GM21576 (cell line): ENCODE measurements at regions not wholly inside any gene's neighbourhood (a gene's known extent, or its start where the extent isn't known, plus 50 kb on each side); places are given as distances from the start of the nearest gene placed in this dataset.
"Not testable (repeated sequence)": the region's sequence is repeated elsewhere in the genome, so short reads cannot be mapped to it uniquely, and the experiment has no call there.

Experiments
- ATAC-seq: cut with Tn5 transposase; IDR thresholded peaks from one replicate; pipeline ENCODE4 v1.9.1; 2021; ENCODE audit warnings: mild to moderate bottlenecking, moderate library complexity; ENCODE audit not compliant: unreplicated experiment

- no peak for ATAC-seq
These were observed 139.5 kb downstream of the KCNRG start for GRCh38 chr13:50154697-50155096.

GRCh38 chr13:50156140-50156539, 140.9 kb downstream of the KCNRG start:
- ATAC-seq, result no peak

GRCh38 chr13:50156561-50157127, 141.4 kb downstream of the KCNRG start:
- ATAC-seq, result no peak

GRCh38 chr13:50158385-50159165, 143.3 kb downstream of the KCNRG start:
- ATAC-seq, result no peak

- no peak for ATAC-seq
These were observed 144.4 kb downstream of the KCNRG start for GRCh38 chr13:50159607-50160006.

GRCh38 chr13:50161052-50161451, 145.8 kb downstream of the KCNRG start:
- ATAC-seq, result no peak

GRCh38 chr13:50162001-50162400, 146.8 kb downstream of the KCNRG start:
- ATAC-seq, result no peak

GRCh38 chr13:50162567-50162966, 147.3 kb downstream of the KCNRG start:
- no peak for ATAC-seq

GRCh38 chr13:50167224-50167947, 152.1 kb downstream of the KCNRG start:
- no peak for ATAC-seq

GRCh38 chr13:50167967-50168366, 152.7 kb downstream of the KCNRG start:
- ATAC-seq, result no peak

- no peak for ATAC-seq
These were observed 153.5 kb downstream of the KCNRG start for GRCh38 chr13:50168786-50169185.

GRCh38 chr13:50170447-50171037, 155.3 kb downstream of the KCNRG start:
- ATAC-seq, result no peak

GRCh38 chr13:50171590-50172282, 156.5 kb downstream of the KCNRG start:
- no peak for ATAC-seq

- not testable (repeated sequence) for ATAC-seq
These were observed 157.8 kb downstream of the KCNRG start for GRCh38 chr13:50173045-50173444.

GRCh38 chr13:50174630-50175029, 159.4 kb downstream of the KCNRG start:
- no peak for ATAC-seq

- ATAC-seq, result no peak
These were observed 164.7 kb downstream of the KCNRG start for GRCh38 chr13:50179977-50180376.

GRCh38 chr13:50185769-50186763, 170.8 kb downstream of the KCNRG start:
- not testable (repeated sequence) for ATAC-seq

- no peak for ATAC-seq
These were observed 172.2 kb downstream of the KCNRG start for GRCh38 chr13:50187352-50188029.

GRCh38 chr13:50188696-50189095, 173.5 kb downstream of the KCNRG start:
- ATAC-seq, result no peak
